GM06990 (cell line): ENCODE measurements at regions not wholly inside any gene's neighbourhood (a gene's known extent, or its start where the extent isn't known, plus 50 kb on each side); places are given as distances from the start of the nearest gene placed in this dataset.

Experiments used
- DNase-seq: peaks from one replicate; pipeline ENCODE4 v3.0.0-alpha.2; 2011; ENCODE audit not compliant: insufficient read length; ENCODE audit errors: extremely low read depth
- H3K27me3 ChIP-seq: replicated peaks from 2 replicates; pipeline ENCODE4 v1.6.0; 2011; ENCODE audit warnings: low read length; ENCODE audit not compliant: control insufficient read depth, insufficient read depth
- H3K36me3 ChIP-seq: 2 replicates; pipeline ENCODE4 v1.5.1; 2011; ENCODE audit warnings: low read length; ENCODE audit not compliant: control insufficient read depth, insufficient read depth
- H3K4me3 ChIP-seq: replicated peaks from 2 replicates; pipeline ENCODE4 v1.5.1; 2011; ENCODE audit warnings: low read depth, mild to moderate bottlenecking, control low read depth, low read length
- CTCF ChIP-seq: IDR thresholded peaks from 2 replicates; pipeline ENCODE4 v1.5.1; 2011; ENCODE audit warnings: low read length, control low read depth, mild to moderate bottlenecking, inconsistent platforms; ENCODE audit not compliant: insufficient read depth, poor library complexity, severe bottlenecking

GRCh38 chr9:90741036-90741435 lies 60.6 kb upstream of the SYK start:
- no peak for TF ChIP-seq CTCF
- Histone ChIP-seq H3K4me3 (no peak overlapping the region), H3K27me3 (no peaks in the 10 kb centered on the region), H3K36me3 (no peaks in the 10 kb centered on the region)
- no peak for DNase-seq

GRCh38 chr9:90737742-90738141 lies 63.9 kb upstream of the SYK start:
- no peaks in the 10 kb centered on the region for H3K36me3 ChIP-seq
- no peak for DNase-seq
- no peak overlapping the region for H3K4me3 ChIP-seq
- no peaks in the 10 kb centered on the region for H3K27me3 ChIP-seq
- no peak for TF ChIP-seq CTCF

- no peaks in the 10 kb centered on the region for H3K27me3 ChIP-seq
- no peaks in the 10 kb centered on the region for H3K36me3 ChIP-seq
- no peak for TF ChIP-seq CTCF
- DNase-seq = no peak
- H3K4me3 ChIP-seq = no peak overlapping the region
Observed at GRCh38 chr9:90735952-90736351, 65.7 kb upstream of the SYK start.

DNA sequence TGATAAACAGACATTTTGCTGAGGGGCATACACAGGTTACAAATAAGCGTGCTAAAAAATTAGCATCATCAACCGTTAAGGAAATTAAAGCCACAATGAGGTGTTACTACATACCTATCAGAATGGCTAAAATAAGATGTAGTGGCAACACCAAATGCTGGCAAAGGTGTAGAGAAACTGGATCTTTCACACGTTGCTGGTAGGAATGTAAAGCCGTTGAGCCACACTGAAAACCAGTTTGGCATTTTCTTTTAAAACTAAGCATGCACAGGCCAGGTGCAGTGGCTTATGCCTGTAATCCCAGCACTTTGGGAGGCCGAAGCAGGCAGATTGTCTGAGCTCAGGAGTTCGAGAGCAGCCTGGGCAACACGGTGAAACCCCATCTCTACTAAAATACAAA lies 67.0 kb upstream of the SYK start:
- Histone ChIP-seq H3K4me3 (no peak overlapping the region), H3K36me3 (no peaks in the 10 kb centered on the region), H3K27me3 (no peaks in the 10 kb centered on the region)
- no peak for TF ChIP-seq CTCF
- no peak for DNase-seq

GRCh38 chr9:90729351-90729750 lies 72.3 kb upstream of the SYK start:
- DNase-seq = no peak
- Histone ChIP-seq H3K36me3 (no peaks in the 10 kb centered on the region), H3K4me3 (no peak overlapping the region), H3K27me3 (no peaks in the 10 kb centered on the region; the same call in 1 of the 2 replicates)
- no peak for TF ChIP-seq CTCF

GRCh38 chr9:90727488-90727887 lies 74.1 kb upstream of the SYK start:
- no peak for DNase-seq
- H3K27me3 ChIP-seq = no peaks in the 10 kb centered on the region; the same call in 1 of the 2 replicates
- TF ChIP-seq CTCF = no peak
- no peaks in the 10 kb centered on the region for H3K36me3 ChIP-seq
- H3K4me3 ChIP-seq = no peak overlapping the region
